AG04450 (cell line): ENCODE measurements at regions not wholly inside any gene's neighbourhood (a gene's known extent, or its start where the extent isn't known, plus 50 kb on each side); places are given as distances from the start of the nearest gene placed in this dataset.

ENCODE experiments used
- CTCF ChIA-PET: fragments of 300-600, 350-600 bp; formaldehyde crosslinking; extraction: SDS; loops from one replicate; lab custom pipeline; 2022; ENCODE audit warnings: antibody characterized with exemption, inconsistent platforms; lab: Charles Lee
- POLR2A ChIA-PET: fragments of 350-600 bp; formaldehyde crosslinking; extraction: SDS; loops from one replicate; lab custom pipeline; 2021; ENCODE audit warnings: antibody characterized with exemption, inconsistent platforms; lab: Yijun Ruan, JAX
- DNase-seq: peaks from one replicate; pipeline ENCODE4 v3.0.0-alpha.2; 2011; ENCODE audit warnings: low read depth, low spot score
- H3K27ac ChIP-seq: one replicate; pipeline ENCODE4 v1.5.1; 2012; ENCODE audit warnings: low read depth, low read length, control low read depth
- H3K27me3 ChIP-seq: one replicate; pipeline ENCODE4 v1.6.0; 2012; ENCODE audit warnings: low read length; ENCODE audit not compliant: control insufficient read depth, insufficient read depth
- H3K4me3 ChIP-seq: 2 replicates; pipeline ENCODE4 v1.5.1; 2011; ENCODE audit warnings: mild to moderate bottlenecking, low read depth, low read length, control low read depth
- H3K9me3 ChIP-seq: 2 replicates; pipeline ENCODE4 v1.5.1; 2012; ENCODE audit warnings: low read length; ENCODE audit not compliant: control insufficient read depth, insufficient read depth
- CTCF ChIP-seq: IDR thresholded peaks from 2 replicates; pipeline ENCODE4 v1.5.1; 2011; ENCODE audit warnings: low read depth, low read length, control low read depth, inconsistent platforms

GRCh38 chr5:102623329-102624065 lies 124.7 kb upstream of the SLCO6A1 start:
- TF ChIP-seq CTCF, result no peak
- no peak for DNase-seq
- no peak overlapping the region for H3K27ac ChIP-seq
- H3K27me3 ChIP-seq, result no peaks in the 10 kb centered on the region
- CTCF ChIA-PET, result no interaction called here
- H3K9me3 ChIP-seq, result no peaks in the 10 kb centered on the region
- no peak overlapping the region for H3K4me3 ChIP-seq
- POLR2A ChIA-PET, result no interaction called here

- H3K9me3 ChIP-seq, result no peaks in the 10 kb centered on the region
- no peak overlapping the region for H3K27ac ChIP-seq
- TF ChIP-seq CTCF, result no peak
- no peak for DNase-seq
- POLR2A ChIA-PET, result no interaction called here
- CTCF ChIA-PET, result no interaction called here
- no peak overlapping the region for H3K4me3 ChIP-seq
- no peaks in the 10 kb centered on the region for H3K27me3 ChIP-seq
Measured at GRCh38 chr5:102624405-102624804, 125.6 kb upstream of the SLCO6A1 start.

GRCh38 chr5:102625468-102625867 lies 126.7 kb upstream of the SLCO6A1 start:
- no peak overlapping the region for H3K4me3 ChIP-seq
- no peak for TF ChIP-seq CTCF
- ChIA-PET POLR2A (no interaction called here), CTCF (no interaction called here)
- no peaks in the 10 kb centered on the region for H3K27me3 ChIP-seq
- H3K27ac ChIP-seq, result no peak overlapping the region
- H3K9me3 ChIP-seq, result no peaks in the 10 kb centered on the region
- DNase-seq, result no peak

- DNase-seq, result no peak
- no peak overlapping the region for H3K4me3 ChIP-seq
- H3K27me3 ChIP-seq, result no peaks in the 10 kb centered on the region
- H3K27ac ChIP-seq, result no peak overlapping the region
- ChIA-PET CTCF (no interaction called here), POLR2A (no interaction called here)
- TF ChIP-seq CTCF, result no peak
- H3K9me3 ChIP-seq, result no peaks in the 10 kb centered on the region
Measured at GRCh38 chr5:102625928-102626327, 127.1 kb upstream of the SLCO6A1 start.

GRCh38 chr5:102627315-102627714 lies 127.8 kb upstream of the PAM start:
- ChIA-PET CTCF (no interaction called here), POLR2A (no interaction called here)
- Histone ChIP-seq H3K9me3 (no peaks in the 10 kb centered on the region), H3K4me3 (no peak overlapping the region), H3K27me3 (no peaks in the 10 kb centered on the region), H3K27ac (no peak overlapping the region)
- no peak for DNase-seq
- no peak for TF ChIP-seq CTCF
